HS-5 (cell line): ENCODE measurements at regions not wholly inside any gene's neighbourhood (a gene's known extent, or its start where the extent isn't known, plus 50 kb on each side); places are given as distances from the start of the nearest gene placed in this dataset.

ENCODE experiments used
- DNase-seq: peaks from one replicate; pipeline ENCODE4 v3.0.0-alpha.2; 2012; ENCODE audit warnings: low read depth

DNA sequence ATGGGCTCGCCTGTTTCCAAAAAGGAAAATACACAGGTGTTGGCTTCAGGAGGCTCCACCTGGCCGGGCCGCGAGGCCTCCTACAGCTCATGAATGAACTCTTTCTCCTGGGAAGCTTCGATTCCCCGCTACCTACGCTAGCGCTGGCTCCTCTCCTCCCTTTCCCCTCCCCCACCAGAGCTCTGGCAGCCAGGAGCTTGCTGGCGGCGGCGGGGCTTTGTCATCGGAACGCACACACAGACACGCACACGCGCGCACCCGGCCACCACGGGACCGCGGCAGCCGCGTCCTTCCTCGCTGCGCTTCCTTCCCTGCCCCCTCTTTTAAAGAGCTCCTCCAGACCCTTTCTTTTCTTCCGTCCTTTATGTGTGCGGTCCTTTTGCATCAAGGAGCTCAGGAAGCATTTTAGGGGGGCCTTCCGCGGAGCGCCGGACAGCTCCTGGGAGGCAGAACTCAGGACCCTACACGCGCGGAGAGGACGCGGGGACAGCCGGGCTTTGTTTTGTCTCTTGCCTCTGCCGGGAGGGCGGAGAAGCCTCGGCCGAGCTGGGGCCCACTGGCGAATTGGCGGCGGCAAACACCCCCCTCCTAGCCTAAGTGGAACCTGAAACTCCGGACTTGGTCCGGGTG lies 70.2 kb upstream of the BCOR start:
- DNase-seq, result no peak

DNA sequence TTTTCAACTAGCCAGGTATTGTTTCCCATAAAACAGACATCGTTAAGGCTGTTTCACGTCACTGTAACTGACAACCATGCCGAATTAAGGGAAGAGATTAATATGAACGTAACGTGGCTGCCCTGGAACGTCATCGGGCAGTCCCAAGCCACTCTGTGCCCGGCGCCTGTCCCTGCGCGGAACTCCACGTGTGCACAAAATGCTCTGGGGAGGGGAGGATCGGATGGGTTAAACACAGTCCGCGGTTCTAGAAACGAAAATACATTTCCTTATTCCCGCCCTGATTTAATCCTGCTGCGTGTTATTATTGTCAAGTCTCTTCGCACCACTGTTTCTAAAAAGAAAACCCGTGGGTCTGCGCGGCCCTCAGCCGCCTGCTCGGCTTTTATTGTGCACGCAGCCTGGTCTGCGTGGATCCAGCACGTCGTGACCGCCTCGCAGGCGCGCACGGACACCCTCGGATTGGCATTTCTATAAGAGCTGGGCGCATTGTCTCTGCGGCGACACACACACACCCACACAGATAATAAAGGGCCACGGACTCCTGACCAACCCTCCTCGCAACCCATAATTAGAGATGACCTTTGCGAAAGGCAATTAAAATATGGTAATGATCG lies 69.6 kb upstream of the BCOR start:
- DNase-seq, result no peak

DNA sequence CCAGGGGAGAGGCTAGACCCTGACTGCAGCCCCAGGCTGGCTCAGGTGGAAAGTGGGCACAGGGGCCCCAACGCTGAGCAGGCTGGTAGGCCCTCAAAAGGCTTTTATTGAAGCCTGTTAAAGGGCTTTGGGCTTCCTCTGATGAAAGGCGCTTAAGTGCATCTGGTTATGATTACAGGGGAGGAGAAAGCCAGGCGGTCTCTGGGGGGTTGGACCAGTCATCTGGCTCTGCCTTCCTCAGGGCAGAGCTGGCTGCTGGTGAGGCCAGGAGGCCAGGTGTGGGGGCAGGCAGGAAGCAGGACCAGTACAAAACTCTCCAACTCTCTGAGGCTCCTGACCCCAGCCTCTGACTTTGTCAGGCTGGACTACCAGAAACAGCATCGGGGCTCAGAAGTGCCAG lies 68.8 kb upstream of the BCOR start:
- no peak for DNase-seq

DNA sequence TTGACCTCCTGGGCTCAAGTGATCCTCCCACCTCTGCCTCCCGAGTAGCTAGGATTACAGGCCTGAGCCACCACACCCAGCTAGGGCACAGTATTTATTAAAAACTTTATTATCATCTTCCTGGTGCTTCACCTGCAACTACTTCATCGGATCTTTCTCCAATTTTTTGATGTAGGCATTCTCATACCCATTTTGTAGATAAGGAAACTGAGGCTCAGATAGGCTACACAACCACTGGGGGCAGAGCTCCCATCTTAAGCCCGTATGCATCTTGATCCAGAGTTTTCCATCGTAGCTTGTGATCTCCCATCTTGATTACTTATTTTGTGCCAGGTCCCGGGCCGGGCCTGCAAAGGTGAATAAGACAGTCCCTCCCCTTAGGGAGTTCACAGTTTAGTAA lies 68.1 kb upstream of the BCOR start:
- no peak for DNase-seq

DNA sequence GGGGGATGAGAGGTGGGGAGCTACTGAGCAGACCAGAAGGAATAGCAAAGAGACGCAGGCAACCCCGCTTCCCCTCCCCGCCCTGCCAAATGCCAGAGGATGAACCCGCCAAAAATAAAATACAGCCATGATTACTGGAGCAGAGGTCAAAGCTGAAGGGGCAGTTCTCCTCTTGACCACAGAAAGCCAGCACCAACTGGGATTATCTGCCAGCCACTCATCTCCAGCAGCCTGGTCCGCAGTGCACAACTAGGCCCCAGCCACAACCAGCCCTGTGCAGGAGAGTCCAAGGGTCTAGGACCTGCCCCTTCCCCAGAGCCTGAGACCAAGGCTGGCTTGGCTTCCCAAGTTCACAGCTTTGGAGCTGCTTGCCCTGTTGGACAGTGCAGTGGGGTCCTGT lies 67.4 kb upstream of the BCOR start:
- DNase-seq, result no peak

DNA sequence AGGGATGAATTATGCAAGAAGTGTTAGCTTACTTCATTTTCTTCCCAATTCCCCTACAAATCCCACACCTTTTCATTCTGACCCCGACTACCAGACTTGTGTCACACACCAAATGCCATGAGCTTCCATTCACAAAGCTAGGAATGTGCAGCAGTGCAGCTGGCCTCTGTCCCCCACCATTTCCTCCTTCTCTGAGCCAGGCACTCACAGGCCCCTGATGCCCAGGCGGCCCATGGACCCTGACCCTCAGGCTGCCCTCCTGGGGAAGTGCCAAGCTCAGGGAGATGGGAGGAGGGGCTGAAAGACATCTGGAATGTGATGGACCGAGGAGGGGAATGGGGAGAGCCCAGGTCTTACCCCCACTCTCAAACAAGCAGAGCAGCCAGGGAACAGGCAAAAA lies 67.0 kb upstream of the BCOR start:
- no peak for DNase-seq

DNA sequence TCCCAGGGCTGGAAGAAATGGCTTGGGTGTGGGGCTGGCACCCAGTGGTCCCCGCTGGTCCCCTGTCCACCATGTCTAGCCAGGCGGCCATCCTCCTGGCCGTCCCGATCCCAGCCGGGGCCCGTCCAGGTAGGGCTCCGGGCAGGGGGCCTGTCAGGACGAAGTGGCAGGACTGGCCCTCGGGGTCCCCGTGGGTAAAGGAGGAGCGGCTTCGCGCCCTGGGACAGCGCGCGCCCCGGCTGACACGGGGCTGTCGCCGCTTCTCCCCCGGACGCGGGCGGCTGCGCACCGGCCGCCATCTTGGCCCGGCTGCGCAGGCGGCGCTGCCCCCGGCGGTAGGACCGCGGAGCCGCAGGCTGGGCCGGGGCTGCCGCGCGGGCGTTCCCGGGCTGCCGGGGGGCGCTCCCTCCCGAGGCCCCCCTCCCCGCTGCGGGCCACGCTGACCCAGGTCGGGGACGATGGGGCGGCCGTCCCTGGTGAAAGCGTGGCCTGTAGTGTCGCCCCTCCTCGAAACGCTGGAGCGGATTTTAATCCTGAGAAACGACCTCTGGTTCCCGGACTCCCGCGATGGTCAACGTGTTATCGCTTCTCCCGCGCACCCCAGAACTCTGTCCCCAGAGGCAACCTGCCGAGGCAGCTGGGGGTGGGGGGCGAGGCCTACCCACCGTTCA lies 60.4 kb upstream of the BCOR start:
- DNase-seq, result no peak

DNA sequence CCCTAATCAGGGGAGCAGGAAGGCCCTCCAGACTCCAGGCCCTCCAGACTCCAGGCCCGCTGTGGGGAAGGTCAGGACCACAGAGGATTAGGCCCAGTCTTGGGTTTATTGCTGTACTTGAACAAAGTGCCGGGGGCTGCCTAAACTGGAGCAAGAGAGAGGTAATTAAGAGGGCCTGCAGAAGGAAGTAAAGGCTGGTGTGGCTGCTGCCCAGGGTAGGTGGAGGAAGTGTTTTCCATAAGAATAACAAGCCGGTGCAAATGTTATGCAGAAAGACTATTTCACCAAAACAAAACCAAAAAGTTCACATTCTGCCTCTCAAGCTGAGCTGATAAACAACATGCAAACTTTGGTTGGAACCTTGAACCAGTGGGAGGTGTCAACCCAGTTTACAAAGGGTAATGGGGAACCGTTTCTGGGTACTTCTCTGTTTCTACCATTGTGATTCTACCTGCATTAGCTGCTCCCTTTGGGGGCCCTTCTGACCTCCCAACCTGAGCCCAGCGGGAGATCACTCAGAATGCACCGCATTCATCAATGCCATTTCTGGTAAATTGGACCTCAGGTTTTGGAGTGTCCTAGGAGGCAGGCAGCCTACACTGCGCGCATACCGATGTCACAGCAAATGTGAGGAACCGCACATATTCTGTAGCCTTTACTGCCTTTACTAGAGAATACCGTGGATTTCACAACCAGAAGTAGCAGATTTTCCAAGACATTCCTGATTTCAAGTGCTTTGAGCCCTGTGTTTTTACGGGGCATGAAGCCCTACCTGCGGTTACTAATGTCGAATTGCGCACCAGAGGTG lies 59.7 kb upstream of the BCOR start:
- DNase-seq, result no peak

DNA sequence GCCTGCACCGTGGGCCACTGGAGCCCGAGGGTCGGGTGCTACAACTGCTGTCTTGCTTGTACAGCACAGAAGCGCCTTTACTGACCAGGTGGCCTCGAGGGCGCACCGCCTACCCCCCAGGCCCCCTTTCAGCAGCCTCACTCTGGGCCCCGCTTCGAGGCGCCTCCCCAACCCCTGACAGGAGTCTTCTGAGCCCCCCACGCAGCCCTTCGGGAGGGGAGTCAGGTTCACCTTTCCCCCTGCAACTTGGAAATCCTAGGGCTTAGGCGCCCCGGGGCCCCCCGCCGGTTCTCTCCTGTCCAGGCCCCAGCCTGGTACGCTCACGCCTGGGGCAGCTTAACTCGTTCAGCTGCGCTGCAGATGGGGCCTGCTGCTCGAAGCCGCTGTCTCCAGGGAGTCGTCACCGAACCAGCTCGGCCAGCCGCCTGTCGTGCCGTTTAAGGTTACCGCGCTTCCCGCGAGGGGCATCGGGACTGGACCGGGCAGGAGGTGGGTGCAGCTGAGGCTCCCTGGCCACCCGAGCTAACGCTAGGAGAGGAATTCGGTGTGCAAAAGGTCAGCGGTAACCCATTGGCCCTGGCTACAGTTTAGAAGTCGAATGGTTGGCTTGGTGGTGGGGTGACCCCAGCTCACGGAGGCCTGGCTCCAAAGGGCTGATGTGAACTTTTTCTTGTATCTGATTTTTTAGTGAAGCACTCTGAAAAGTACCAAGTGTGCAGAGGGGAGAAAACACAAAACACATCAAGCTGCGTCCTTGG lies 58.9 kb upstream of the BCOR start:
- DNase-seq, result no peak

DNA sequence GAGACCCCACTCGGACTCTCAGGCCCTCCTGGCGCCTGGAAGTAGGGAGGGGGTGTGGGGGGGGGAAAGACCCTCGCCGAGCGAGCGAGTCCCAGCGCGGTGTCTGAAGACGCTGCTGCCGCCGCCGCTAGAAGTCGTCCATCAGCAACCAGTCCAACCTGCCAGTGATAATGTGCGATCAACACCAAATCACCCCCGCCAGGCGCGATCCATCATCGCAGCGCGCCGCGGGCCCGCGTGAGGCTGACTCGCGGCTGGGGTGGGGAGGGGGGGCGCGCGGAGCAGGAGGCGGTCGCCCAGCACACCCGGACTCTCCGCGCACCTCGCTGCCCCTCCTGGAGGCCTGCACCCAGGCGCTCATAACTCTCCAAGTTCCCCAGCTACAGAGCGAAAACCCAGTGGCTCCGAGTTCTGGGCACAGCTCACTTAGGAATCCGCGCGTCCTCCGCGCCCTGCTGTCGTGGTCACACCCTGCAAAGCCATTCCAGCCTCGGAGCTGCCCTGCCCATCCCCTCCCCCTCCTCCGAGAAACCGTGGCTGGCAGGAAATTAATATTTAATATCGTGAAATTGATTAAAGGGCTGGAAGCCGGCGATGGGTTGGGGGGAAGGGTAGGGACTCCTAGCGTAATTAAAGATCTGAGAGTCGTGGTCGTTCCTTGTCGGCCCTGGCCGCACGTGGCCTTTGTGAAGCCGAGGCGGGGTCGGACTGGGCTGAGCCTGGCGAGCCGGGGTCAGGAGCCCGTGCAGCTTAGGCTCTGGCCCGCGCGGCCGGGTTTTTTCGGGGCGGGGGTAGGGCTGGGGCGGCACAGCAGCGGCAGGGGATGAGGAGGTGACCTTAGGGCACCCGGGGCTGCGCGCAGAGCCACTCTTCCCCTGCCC lies 58.1 kb upstream of the BCOR start:
- no peak for DNase-seq

DNA sequence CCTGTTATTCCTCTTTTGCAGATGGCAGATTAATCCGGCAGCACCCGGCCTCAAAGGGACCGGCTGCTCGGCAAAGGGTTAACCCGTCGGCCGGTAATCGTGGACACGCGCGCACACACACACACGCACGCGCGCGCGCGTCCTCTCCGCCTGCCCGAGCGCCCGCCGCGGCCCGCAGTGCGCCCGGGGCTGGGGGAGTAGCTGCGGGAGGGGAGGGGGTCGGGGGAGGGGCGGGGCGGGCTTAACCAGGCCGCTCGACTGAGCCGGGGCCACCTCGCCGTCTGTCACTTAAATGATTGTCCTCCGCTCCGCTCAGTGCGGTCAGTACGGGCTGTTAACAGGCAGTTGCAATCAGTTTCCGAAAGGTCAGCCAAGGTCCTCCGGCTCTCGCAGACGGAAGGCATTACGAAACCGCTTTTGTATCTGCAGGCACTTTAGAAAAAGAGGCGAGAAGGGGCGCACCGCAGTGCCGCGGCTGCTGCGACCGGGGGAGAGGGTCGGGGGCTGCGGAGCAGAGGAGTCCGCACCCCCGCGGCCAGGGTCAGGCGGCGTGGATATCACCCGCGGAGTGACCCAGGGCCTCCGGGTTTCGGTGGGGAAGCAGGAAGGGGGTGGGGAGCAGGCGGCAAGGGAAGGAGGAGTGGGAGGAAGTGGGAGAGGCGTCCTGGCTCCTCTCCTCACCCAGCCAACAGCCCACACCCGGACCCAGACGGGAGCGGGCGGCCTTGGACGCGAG lies 57.3 kb upstream of the BCOR start:
- no peak for DNase-seq

DNA sequence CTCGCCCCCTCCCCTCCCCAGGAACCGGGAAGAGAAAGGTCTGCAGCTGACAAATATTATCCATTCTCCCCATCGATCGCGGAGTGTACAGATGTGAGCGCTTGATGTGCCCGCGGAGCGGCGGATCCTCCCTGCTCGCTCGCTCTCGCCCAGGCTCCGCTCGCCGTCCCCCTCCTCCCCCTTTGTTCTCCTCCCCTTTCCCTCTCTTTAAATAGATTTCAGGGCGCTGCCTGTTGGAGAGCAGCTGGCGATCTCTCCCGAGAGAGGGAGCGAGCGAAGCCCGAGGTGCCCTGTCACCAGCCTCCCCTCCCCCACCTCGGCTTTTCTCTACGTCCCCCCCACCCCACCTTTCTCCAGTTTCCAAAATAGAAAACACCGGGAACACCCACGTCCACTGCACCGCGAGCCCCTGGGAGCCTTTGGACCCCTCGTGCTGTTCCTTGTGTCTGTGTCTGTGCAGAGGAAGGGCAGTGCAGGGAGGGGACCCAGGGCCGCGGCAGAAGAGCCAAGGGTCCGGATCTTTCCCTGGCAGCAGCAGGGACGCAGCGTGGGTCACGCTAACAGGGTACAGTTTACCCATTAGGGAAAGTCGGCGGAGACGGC lies 56.6 kb upstream of the BCOR start:
- DNase-seq, result no peak

DNA sequence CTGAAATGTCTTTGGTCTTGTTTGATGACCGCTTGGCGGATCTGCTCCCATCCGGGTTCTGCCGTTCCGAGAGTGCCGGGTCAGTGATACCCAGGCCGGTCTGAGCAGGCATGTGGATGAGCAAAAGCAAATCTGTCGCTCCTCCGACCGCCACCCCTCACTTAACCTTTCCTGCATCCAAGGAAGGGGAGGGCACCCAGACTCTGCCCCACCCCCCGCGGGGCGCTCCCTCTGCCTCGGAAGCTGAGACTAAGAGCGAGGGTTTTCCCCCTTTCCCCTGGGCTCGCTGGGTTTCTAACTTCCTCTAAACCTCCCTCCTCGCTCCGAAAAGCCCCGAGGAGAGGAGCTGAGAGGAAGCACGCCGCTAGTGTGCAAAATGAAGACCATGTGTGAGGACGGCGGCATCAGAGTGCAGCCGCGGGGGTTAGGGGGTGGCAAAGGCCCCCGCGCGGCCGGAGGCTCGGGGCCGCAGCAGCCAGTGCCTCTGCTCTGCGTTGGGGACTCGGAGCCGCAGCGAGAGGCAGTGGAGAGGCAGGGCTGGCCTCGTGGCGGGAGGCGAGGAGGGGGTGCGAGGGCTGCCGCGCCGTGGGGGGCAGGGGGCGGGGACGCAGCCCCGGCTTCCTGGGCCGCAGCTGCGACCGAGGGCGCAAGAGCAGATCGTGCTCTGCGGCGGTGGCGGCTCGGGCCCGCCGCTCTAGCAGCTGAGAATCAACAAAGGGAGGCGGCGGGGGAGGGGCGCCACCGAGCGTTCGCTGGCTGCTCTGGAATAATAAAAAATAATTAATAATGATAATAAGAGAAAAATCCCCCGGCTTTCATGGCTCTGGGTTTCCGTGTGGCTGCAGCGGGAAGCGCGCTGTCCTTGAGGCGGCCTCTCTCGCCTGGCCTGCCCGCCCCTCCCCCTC lies 55.8 kb upstream of the BCOR start:
- DNase-seq, result no peak

DNA sequence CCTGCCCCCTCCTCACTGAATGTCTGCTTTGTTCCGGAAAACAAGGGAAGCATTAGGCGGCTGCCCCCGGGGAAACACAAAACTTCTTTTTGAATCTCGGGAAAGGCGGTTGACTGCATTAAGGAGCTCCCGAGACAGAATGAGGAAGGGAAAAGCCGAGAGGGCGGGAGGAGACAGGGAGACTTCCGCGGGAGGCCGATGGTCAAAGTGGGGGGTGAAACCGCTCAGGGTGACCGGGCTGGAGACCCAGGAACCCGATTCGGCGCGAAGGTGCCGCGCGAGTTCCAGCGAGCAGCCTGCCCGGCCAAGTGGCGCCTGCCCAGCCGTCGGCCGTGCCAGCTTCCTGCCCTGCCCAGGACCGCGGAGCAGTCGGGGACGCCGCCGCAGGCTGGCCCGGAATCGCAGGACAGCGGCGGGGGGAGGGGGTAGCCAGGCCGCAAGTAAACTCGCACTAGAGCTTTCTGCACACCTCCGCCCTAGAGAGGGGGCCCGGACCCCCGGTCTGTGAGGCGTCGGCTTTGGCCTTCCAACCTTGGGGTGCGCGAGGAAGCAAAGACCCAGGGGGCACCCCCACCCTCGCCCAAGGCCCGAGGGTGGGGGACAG lies 55.1 kb upstream of the BCOR start:
- DNase-seq, result no peak

DNA sequence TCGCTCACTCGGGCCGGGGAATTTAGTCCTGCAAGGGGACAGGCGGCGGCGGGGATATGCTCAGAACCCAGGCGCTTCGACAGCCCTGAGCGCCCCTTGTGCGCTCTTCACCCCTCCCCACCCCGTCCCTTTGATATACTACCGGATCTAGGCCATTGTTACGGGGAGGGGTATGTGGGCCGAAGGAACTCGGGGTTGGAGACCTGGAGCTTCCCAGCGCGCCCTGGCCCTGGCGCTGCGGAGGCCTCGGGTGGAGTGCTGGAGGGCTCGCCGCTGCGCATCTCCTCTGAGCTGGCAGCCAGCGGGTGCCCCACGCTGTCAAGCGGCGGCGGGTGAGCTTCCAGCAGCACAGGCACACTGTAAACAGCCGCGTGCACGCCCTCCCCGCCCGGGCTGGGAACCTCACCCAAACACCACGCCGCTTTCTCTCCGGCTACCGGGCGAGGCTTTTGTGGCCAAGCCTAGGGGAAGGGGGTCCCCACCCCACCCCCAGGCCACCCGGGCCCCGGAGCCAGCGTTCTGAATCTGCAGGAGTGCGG lies 54.5 kb upstream of the BCOR start:
- DNase-seq, result no peak

DNA sequence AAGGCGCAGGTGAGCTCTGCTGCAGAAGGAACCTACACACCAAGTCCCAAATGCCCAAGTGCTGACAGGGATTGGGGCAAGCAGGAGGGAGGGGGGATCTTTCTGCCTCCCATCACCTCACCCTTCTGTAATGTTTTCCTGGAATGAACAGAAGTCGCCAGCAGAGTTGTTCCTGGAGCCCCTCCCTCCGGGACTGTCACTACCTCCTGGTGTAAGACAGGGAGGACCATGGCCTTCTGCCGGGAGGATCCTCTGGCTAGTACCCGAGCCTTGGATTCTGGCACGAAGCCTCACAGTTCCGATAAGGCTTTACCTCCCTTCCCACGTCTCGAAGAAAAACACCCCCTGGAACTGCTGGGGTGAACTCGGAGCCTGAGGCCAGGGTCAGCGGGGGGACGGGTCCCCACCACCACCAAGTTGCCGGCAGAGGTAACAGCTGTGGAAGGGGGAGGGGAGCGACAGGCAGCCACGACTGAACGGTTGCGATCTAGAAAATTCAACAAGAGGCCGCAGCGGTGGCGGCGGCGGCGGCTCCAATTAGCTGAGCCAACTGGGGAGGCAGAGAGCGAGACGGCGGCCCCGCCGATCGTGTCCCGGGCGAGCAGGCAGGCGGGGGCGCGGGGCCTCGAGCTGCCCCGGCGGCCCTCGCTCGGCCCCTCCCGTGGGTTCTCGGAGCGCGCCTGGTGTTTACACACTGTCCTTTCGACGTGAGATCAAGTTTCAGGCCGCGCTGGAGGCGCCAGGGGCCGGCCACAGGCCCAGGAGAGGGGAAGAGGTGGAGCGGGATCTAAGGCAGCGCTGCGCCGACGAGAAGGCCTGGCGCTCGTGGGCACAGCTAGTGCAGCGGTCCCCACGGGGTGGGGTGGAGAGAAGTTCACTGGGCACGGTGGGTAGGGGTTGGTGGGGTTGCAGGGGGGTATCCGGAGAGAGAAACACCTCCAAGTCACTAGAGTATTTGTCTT lies 53.7 kb upstream of the BCOR start:
- DNase-seq, result no peak

DNA sequence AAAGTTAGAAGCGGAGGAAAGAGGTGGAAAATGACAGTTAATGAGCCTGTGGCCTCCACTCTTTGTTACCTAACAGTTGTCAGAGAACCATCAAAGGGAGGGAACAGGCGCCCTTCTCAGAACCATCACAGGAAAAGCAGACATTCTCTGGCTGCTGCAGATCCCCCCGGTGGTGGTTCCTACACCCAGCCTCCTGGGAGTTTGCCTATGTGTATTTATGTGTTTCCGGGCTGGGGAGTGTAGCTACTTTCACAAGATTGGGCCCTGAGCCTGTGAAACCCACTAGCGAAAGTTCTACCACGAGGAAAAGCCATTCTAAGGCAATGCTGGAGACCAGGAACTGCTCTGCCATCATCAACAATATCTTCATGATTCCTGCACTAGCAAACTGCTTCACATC lies 52.7 kb upstream of the BCOR start:
- DNase-seq, result no peak
